Testis (tissue), 2 donors: ENCODE measurements at regions not wholly inside any gene's neighbourhood (a gene's known extent, or its start where the extent isn't known, plus 50 kb on each side); places are given as distances from the start of the nearest gene placed in this dataset.

Experiments
- DNase-seq: peaks from one replicate; pipeline ENCODE4 v3.0.0-alpha.2; 2019
- H3K27ac ChIP-seq, 2 donors: fragments of 200-600 bp; sonication (generic); one replicate each; pipeline ENCODE4 v1.5.1; 2019
- H3K27me3 ChIP-seq: fragments of 200-600 bp; sonication (generic); one replicate; pipeline ENCODE4 v1.5.1; 2019
- H3K36me3 ChIP-seq: fragments of 200-600 bp; sonication (generic); one replicate; pipeline ENCODE4 v1.5.1; 2017; ENCODE audit warnings: low read depth; ENCODE audit errors: missing control alignments
- H3K4me1 ChIP-seq: fragments of 200-600 bp; sonication (generic); one replicate; pipeline ENCODE4 v1.5.1; 2019
- H3K4me3 ChIP-seq, 2 donors: fragments of 200-600 bp; sonication (generic); one replicate each; pipeline ENCODE4 v1.5.1; 2017 to 2019
- H3K9me3 ChIP-seq: fragments of 200-600 bp; sonication (generic); one replicate; pipeline ENCODE4 v1.5.1; 2017
- POLR2A ChIP-seq: fragments of 450-650 bp; IDR thresholded peaks from one replicate; pipeline ENCODE4 v1.6.1; 2017; ENCODE audit warnings: antibody characterized with exemption, mild to moderate bottlenecking, moderate library complexity
- WGBS, 2 donors: methylation state at CpG; one replicate each; pipeline ENCODE4 v1.1.5; 2018; 5-methylcytosine and 5-hydroxymethylcytosine counted together
- intact Hi-C: fragments of 100-400 bp; cut with DNase I; formaldehyde crosslinking; loops from one replicate; pipeline ENCODE4 v1.15.1; 2023; ENCODE audit warnings: low total_unique reads
- TF ChIP-seq, protein P1 (sequence below), 3 experiments: fragments of 450-650 bp in 2 of 3; fragments of 200-600 bp in 1 of 3; sonication (generic) in 1 of 3; IDR thresholded peaks; one replicate each; pipeline ENCODE4 v1.5.1; 2016 to 2019; ENCODE audit warnings: antibody characterized with exemption in 3 of 3, mild to moderate bottlenecking in 2 of 3, moderate library complexity in 1 of 3

GRCh38 chr7:81181066-81181465 lies 262.2 kb upstream of the SEMA3C start:
- intact Hi-C loops = no loop called here
- no peak for DNase-seq
- no peak overlapping the region for H3K4me3 ChIP-seq
- no peak for TF ChIP-seq POLR2A
- TF ChIP-seq, protein P1, sequence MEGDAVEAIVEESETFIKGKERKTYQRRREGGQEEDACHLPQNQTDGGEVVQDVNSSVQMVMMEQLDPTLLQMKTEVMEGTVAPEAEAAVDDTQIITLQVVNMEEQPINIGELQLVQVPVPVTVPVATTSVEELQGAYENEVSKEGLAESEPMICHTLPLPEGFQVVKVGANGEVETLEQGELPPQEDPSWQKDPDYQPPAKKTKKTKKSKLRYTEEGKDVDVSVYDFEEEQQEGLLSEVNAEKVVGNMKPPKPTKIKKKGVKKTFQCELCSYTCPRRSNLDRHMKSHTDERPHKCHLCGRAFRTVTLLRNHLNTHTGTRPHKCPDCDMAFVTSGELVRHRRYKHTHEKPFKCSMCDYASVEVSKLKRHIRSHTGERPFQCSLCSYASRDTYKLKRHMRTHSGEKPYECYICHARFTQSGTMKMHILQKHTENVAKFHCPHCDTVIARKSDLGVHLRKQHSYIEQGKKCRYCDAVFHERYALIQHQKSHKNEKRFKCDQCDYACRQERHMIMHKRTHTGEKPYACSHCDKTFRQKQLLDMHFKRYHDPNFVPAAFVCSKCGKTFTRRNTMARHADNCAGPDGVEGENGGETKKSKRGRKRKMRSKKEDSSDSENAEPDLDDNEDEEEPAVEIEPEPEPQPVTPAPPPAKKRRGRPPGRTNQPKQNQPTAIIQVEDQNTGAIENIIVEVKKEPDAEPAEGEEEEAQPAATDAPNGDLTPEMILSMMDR (IDR thresholded peaks at IDR 0.05) = no peak
- no peaks in the 10 kb centered on the region for H3K36me3 ChIP-seq
- no peaks in the 10 kb centered on the region for H3K4me1 ChIP-seq
- H3K9me3 ChIP-seq = no peaks in the 10 kb centered on the region
- no peaks in the 10 kb centered on the region for H3K27me3 ChIP-seq
- H3K27ac ChIP-seq = no peak overlapping the region

DNA sequence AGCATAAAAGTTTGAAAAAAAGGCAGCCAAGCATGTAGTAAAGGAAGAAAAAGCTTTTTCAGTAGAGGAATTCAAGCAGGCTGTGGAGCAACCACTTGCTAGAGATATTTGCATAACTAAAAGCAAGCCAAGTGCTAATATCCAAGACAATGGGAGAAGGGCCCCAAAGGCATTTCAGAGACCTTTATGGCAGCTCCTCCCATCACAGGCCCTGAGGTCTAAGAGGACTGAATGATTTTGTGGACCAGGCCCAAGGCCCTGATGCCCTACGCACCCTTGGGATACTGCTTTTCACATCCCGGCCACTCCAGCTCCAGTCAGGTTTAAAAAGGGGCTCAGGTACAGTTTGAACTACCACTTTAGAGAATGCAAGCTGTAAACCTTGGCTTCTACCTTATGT lies 261.7 kb upstream of the SEMA3C start:
- Histone ChIP-seq H3K4me3 (no peak overlapping the region), H3K9me3 (no peaks in the 10 kb centered on the region), H3K4me1 (no peaks in the 10 kb centered on the region), H3K27me3 (no peaks in the 10 kb centered on the region), H3K27ac (no peak overlapping the region), H3K36me3 (no peaks in the 10 kb centered on the region)
- WGBS, 2 donors = 91 to 97% methylated on average over 2 of the region's 2 CpGs
- DNase-seq = no peak
- no peak for TF ChIP-seq POLR2A
- TF ChIP-seq, protein P1 (IDR thresholded peaks at IDR 0.05) = no peak
- intact Hi-C loops = no loop called here

GRCh38 chr7:81175275-81175940 lies 256.6 kb upstream of the SEMA3C start:
- no peaks in the 10 kb centered on the region for H3K9me3 ChIP-seq
- TF ChIP-seq, protein P1 (IDR thresholded peaks at IDR 0.05) = no peak
- no peak for TF ChIP-seq POLR2A
- H3K36me3 ChIP-seq = no peaks in the 10 kb centered on the region
- H3K27ac ChIP-seq = no peak overlapping the region
- H3K4me1 ChIP-seq = no peaks in the 10 kb centered on the region
- H3K4me3 ChIP-seq = no peak overlapping the region
- intact Hi-C loops = no loop called here
- no peaks in the 10 kb centered on the region for H3K27me3 ChIP-seq
- WGBS, 2 donors = 68 to 76% methylated on average over 6 of the region's 6 CpGs
- no peak for DNase-seq

- Histone ChIP-seq H3K27ac (no peak overlapping the region), H3K9me3 (no peaks in the 10 kb centered on the region)
- intact Hi-C loops = no loop called here
Measured at GRCh38 chr7:81173766-81174281, 255.0 kb upstream of the SEMA3C start.

More at GRCh38 chr7:81173766-81174281, 255.0 kb upstream of the SEMA3C start:
- H3K4me3 ChIP-seq = no peak overlapping the region
- no peaks in the 10 kb centered on the region for H3K27me3 ChIP-seq
- DNase-seq = no peak
- no peaks in the 10 kb centered on the region for H3K36me3 ChIP-seq
- WGBS, 2 donors = 32 to 40% methylated on average over 7 of the region's 7 CpGs
- H3K4me1 ChIP-seq = no peaks in the 10 kb centered on the region
- TF ChIP-seq, protein P1 (IDR thresholded peaks at IDR 0.05) = no peak
- no peak for TF ChIP-seq POLR2A
